IPS-15b (cell line): ENCODE measurements at regions not wholly inside any gene's neighbourhood (a gene's known extent, or its start where the extent isn't known, plus 50 kb on each side); places are given as distances from the start of the nearest gene placed in this dataset.
"Not testable (repeated sequence)": the region's sequence is repeated elsewhere in the genome, so short reads cannot be mapped to it uniquely, and the experiment has no call there.

Experiments used
- H3K27me3 ChIP-seq: one replicate; pipeline ENCODE4 v1.6.1; 2013; ENCODE audit warnings: low read length; ENCODE audit not compliant: control insufficient read depth, insufficient read depth
- H3K36me3 ChIP-seq: one replicate; pipeline ENCODE4 v1.6.1; 2013; ENCODE audit warnings: low read length; ENCODE audit not compliant: control insufficient read depth, insufficient read depth
- H3K4me1 ChIP-seq: one replicate; pipeline ENCODE4 v1.6.1; 2013; ENCODE audit warnings: mild to moderate bottlenecking, low read length; ENCODE audit not compliant: control insufficient read depth, insufficient read depth
- H3K4me3 ChIP-seq: one replicate; pipeline ENCODE4 v1.5.1; 2013; ENCODE audit warnings: low read depth, low read length
- H3K9ac ChIP-seq: one replicate; pipeline ENCODE4 v1.6.1; 2013; ENCODE audit warnings: low read depth, mild to moderate bottlenecking, low read length
- H3K9me3 ChIP-seq: one replicate; pipeline ENCODE4 v1.6.1; 2013; ENCODE audit warnings: mild to moderate bottlenecking, low read length; ENCODE audit not compliant: control insufficient read depth, insufficient read depth

DNA sequence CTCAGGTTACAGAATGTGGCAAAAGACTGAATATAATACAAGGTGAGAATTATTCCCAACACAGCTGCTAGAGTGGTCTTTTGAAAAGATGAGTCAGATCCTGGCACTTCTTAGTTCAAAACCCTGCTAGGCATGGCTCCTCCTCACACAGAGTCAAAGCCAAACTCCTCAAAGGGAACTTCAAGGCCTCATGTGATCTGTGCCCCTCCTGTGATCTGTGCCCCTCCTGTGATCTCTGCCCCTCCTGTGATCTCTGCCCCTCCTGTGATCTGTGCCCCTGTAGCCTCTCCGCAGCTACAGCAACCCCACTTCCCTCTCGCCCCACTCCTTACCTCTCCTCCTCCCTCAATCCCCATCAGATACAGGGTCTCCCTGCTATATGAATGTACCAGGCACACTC lies 525.5 kb upstream of the CCNG1 start:
- no peaks in the 10 kb centered on the region for H3K27me3 ChIP-seq
- H3K9me3 ChIP-seq: no peaks in the 10 kb centered on the region
- no peaks in the 10 kb centered on the region for H3K4me1 ChIP-seq
- H3K9ac ChIP-seq: no peak overlapping the region
- no peak overlapping the region for H3K4me3 ChIP-seq
- no peaks in the 10 kb centered on the region for H3K36me3 ChIP-seq

DNA sequence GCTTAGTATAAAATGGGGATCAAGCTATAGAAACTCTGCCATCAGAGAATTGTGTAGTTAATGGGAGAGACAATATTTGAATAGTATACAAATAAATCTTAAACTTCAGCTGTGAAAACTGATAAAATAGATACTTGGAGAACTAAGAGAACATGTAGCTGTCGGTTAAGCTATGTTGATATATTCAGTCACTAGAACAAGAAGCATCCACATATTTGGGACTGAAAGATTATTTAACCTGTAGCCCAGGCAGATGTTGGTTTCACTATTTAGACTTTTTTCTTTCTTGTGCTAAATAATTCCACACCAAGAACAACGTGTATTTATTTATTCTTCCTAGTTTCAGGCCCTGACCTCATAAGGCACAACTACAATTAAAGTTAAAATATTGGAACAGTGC lies 521.0 kb upstream of the CCNG1 start:
- no peaks in the 10 kb centered on the region for H3K4me1 ChIP-seq

DNA sequence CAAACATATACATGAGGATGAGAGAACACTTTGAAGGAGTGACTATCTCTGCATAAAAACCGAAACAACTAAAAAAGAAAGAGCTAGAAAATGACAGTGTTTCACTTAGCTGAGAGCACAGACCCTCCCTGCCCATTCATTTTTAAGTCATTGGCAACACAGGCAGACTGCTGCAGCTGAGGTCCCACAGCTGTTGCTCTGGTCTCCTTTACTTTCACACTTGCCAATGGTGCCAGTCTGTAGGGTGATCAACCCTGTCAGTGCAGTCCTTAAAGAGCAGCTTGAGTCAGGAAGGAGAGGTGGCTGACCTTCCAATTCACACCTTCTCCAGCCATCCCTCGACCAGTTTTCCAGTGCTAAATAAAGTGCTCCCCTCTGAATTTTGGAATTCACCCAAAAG lies 508.3 kb upstream of the CCNG1 start:
- Histone ChIP-seq H3K27me3 (no peaks in the 10 kb centered on the region), H3K9ac (no peak overlapping the region), H3K4me3 (no peak overlapping the region), H3K9me3 (no peaks in the 10 kb centered on the region), H3K36me3 (no peaks in the 10 kb centered on the region), H3K4me1 (no peaks in the 10 kb centered on the region)

More for the DNA sequence above, 521.0 kb upstream of the CCNG1 start:
- Histone ChIP-seq H3K9me3 (no peaks in the 10 kb centered on the region), H3K4me3 (no peak overlapping the region), H3K27me3 (no peaks in the 10 kb centered on the region), H3K36me3 (no peaks in the 10 kb centered on the region), H3K9ac (no peak overlapping the region)

DNA sequence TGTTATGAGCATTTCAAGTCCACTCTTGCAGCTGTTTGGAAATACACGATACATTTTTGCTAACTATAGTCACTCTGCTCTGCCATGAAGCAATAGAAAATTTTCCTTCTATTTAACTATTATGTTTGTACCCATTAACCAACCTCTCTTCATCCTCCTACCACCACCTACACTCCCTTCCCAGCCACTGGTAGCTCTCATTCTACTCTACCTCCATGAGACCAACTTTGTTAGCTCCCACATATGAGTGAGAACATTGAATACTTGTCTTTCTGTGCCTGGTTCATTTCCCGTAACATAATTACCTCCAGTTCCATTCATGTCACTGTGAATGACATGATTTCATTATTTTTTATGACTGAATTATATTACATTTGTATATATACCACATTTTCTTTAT lies 505.9 kb upstream of the CCNG1 start:
- no peak overlapping the region for H3K4me3 ChIP-seq
- no peaks in the 10 kb centered on the region for H3K9me3 ChIP-seq
- no peaks in the 10 kb centered on the region for H3K27me3 ChIP-seq
- no peaks in the 10 kb centered on the region for H3K4me1 ChIP-seq
- no peaks in the 10 kb centered on the region for H3K36me3 ChIP-seq
- no peak overlapping the region for H3K9ac ChIP-seq

DNA sequence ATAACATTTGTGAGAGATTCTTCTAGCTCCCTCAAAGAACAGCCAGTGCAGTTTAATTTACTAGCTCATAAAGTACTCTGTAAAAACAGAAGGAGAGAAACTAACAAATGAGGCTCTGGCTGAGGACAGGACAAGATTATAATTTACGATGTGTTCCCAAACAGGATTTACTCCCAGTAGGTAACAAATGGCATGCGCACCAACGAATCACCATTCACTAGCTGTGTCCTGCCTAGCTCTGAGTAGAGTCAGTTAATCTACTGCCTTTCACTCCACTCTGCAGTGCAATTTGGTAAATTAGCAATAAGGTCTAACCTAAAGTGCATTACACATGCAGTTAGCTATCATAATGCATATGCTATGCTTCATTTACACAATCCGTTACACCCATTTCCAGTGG lies 497.4 kb upstream of the CCNG1 start:
- Histone ChIP-seq H3K9ac (no peak overlapping the region), H3K9me3 (no peaks in the 10 kb centered on the region), H3K4me1 (no peaks in the 10 kb centered on the region), H3K27me3 (no peaks in the 10 kb centered on the region), H3K36me3 (no peaks in the 10 kb centered on the region), H3K4me3 (no peak overlapping the region)

DNA sequence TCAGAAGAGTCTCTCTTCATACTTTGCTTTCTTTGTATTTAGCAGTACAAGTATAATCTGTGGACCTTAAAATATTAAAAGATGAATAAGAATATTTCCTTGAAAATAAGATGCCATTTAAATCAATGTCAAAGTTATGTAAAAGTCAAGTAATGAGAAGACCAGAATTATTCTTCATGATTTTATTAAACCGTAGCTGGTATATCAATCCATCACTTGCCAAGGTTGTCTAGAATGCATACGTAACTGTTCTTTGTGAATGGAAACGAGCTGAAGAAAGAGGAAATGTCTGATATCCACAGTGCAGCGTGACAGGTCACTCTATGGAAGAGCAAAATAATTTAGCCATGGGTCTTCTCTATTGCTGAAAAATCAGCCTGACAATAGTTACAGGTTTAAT lies 488.7 kb upstream of the CCNG1 start:
- no peaks in the 10 kb centered on the region for H3K9me3 ChIP-seq

DNA sequence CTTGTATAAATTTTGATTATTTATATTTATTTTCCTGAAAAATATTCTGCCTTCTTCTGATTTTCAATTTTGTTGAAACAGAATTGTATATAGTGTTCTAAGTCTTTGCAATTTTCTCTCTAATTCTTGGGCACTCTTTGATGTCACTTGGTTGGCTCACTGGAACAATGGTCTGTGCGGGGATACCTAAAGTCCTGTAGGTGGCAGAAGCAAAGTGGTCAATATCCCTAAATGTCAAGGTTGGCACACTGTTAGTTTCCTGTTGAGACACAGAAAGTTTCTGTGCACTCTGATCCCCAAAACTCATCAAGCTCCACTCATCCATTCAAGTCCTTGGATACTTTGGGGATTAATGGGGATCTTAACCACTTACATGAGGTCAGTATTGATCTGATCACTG lies 480.8 kb upstream of the CCNG1 start:
- no peaks in the 10 kb centered on the region for H3K9me3 ChIP-seq
- no peak overlapping the region for H3K9ac ChIP-seq
- no peaks in the 10 kb centered on the region for H3K4me1 ChIP-seq
- H3K4me3 ChIP-seq: no peak overlapping the region
- H3K36me3 ChIP-seq: no peaks in the 10 kb centered on the region
- no peaks in the 10 kb centered on the region for H3K27me3 ChIP-seq

More for the DNA sequence above, 488.7 kb upstream of the CCNG1 start:
- H3K4me1 ChIP-seq: no peaks in the 10 kb centered on the region
- H3K9ac ChIP-seq: no peak overlapping the region
- H3K36me3 ChIP-seq: no peaks in the 10 kb centered on the region
- no peak overlapping the region for H3K4me3 ChIP-seq
- H3K27me3 ChIP-seq: no peaks in the 10 kb centered on the region

DNA sequence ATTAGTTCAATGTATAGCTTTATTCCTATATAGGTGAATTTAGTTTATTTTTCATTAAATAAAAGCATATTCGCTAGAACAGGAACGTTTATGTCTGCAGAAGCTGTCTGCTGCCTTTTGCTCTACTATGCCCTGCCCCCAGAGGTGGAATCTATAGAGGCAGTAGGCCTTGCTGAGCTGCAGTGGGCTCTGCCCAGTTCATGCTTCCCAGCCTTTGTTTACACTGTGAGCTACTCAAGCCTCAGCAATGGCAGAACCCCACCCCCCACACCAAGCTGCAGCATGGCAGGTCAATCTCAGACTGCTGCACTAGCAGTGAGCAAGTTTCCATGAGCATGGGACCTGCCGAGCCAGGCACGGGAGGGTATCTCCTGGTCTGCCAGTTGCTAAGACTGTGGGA lies 473.3 kb upstream of the CCNG1 start:
- not testable (repeated sequence) for H3K4me3 ChIP-seq, H3K4me1 ChIP-seq, H3K9me3 ChIP-seq, H3K27me3 ChIP-seq, H3K9ac ChIP-seq, H3K36me3 ChIP-seq

DNA sequence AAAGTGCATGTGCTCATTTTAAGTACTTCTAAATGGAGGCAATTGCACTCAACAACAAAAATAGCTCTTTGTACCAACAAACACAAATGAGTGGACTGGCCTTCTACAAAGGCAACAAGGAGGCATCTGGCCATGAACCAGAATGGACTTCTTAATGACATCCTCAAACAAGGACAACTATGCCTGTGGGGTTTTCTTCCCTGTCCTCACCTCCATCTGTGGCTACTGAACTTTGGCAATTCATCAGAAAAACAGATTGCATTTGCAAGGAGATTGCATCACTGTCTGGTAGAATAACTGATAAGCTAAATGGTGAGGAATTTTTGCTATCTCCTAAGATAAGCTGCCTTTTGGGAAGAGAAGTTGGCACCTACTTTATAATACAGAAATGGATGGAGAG lies 447.3 kb upstream of the CCNG1 start:
- no peak overlapping the region for H3K4me3 ChIP-seq
- no peak overlapping the region for H3K9ac ChIP-seq
- H3K36me3 ChIP-seq: no peaks in the 10 kb centered on the region
- H3K9me3 ChIP-seq: no peaks in the 10 kb centered on the region
- no peaks in the 10 kb centered on the region for H3K4me1 ChIP-seq
- H3K27me3 ChIP-seq: no peaks in the 10 kb centered on the region

DNA sequence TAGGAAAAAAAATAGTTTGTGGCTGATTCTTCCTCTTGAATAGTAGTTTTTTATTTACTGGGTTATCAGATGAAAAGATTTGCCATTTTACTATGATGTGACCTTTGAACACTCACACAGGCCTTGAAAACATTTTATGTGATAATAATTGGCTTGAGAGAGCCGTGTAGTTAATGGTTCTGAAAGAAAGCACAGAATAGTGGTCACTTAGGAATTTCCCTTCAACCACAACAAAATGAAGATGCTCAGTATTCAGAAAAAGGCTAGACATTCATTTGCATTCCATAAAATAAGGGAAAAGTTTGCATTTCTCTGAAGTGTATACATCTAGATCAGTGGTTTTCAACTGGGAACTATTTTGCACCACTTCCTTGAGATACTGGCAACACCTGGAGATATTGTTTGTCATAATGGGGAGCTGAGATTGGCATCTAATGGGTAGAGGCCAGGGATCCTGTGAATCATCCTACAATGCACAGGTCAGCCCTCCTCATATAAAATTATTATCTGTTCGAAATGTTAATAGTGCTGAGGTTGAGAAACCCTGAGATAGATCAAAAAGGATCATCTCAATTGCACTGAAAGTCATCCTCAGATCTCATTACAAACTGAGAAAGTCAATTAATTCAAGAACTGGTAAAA lies 446.4 kb upstream of the CCNG1 start:
- Histone ChIP-seq H3K27me3 (no peaks in the 10 kb centered on the region), H3K36me3 (no peaks in the 10 kb centered on the region), H3K9me3 (no peaks in the 10 kb centered on the region), H3K4me1 (no peaks in the 10 kb centered on the region), H3K9ac (no peak overlapping the region), H3K4me3 (no peak overlapping the region)

DNA sequence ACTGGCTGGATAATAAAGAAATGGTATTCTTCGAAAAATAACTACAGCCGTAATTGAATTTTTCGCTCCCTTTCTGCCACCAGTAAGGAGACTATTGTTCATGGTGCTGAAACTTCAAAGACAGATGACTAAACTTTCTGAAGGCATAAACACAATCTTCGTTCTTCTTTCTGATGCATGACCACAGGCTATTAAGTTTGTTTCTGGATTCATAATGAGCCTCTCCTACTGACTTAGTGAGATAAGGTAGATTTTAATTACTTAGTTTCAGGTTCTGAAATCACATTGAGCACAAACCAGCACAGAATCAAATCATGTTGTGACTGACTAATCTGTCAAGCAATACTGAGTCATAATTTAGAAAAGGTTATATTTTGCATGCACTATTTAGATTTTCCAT lies 441.8 kb upstream of the CCNG1 start:
- Histone ChIP-seq H3K27me3 (no peaks in the 10 kb centered on the region), H3K4me3 (no peak overlapping the region)

DNA sequence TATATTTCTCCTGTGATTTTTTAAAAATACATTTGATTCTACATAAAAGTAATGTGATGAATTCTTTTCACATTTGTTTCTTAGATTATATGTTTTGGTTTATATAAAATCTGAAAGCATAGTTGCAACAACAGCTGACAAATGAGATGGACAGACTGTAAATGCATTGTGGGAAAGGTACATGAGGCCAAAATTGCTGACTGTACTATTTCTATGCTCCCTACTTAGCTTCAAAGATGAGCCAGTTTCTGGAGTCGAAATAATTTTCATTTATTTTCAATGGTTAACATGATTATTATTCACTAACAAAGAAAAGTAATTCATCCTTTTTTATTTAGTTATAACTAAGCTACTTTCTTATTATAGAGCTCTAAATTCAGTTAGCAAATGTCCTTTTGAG lies 441.3 kb upstream of the CCNG1 start:
- H3K36me3 ChIP-seq: no peaks in the 10 kb centered on the region
- no peak overlapping the region for H3K9ac ChIP-seq
- no peaks in the 10 kb centered on the region for H3K27me3 ChIP-seq
- no peaks in the 10 kb centered on the region for H3K4me1 ChIP-seq
- no peaks in the 10 kb centered on the region for H3K9me3 ChIP-seq
- H3K4me3 ChIP-seq: no peak overlapping the region

More for the DNA sequence above, 441.8 kb upstream of the CCNG1 start:
- no peaks in the 10 kb centered on the region for H3K4me1 ChIP-seq
- no peaks in the 10 kb centered on the region for H3K36me3 ChIP-seq
- no peak overlapping the region for H3K9ac ChIP-seq
- no peaks in the 10 kb centered on the region for H3K9me3 ChIP-seq
